Hematopoietic multipotent progenitor cell (in vitro differentiated cells): ENCODE measurements at regions not wholly inside any gene's neighbourhood (a gene's known extent, or its start where the extent isn't known, plus 50 kb on each side); places are given as distances from the start of the nearest gene placed in this dataset.
"Not testable (repeated sequence)": the region's sequence is repeated elsewhere in the genome, so short reads cannot be mapped to it uniquely, and the experiment has no call there.

Experiments used
- DNase-seq, 3 donors: peaks; one replicate each; pipeline ENCODE4 v3.0.0-alpha.2; 2011 to 2015; ENCODE audit warnings: low read depth in 2 of 3, low spot score in 2 of 3

DNA sequence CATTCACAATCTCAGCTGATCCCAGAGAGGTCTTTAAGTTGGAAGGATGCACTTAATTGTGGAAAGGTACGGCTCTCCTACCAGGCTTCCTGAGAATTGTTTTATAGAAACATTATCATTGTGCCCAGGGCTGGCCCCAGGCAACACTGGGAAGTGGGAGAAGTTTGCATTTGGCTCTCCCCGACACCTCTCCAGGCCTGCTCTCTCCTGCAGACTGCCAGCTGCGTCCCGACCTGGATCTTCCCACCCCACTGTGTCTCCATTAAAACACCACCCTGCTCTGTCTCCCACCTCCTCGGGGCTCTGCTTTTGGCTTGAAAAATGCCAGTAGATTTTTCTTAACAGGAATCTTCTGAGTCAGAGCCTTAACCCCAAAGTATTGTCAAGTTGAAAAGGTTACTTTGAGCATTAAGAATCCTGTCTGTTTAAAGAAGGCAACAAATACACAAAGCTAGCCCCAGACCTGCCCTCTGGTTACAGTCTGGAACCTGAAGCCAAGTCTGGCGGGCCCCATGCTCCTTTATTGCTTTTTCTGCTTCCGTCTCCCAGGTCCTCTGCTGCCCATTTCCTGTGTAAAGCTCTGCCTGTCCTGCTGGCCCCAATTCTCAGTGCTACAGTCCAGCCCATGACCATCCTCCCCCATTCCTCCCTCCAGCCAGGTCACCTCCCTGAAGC, 530.2 kb downstream of the SOX6 start:
- DNase-seq: no peak

DNA sequence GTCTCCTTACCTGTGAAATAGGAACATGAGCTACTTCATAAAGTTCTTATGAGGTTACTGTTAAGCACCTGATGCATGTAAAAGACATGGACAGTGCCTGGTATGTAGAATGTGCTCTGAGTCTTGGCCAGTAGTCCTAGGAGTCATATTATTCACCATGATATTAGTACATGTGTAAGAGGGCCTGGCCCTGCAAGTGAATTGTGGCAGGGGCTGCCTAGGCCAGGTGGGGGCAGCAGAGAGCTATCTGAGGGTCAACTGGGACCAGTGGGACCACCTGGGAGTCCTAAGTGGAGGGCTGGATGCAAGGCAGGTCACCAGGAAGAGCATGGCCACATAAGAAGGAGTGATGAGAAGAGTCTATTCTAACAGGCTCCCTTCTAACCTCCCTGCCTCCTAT, 529.5 kb downstream of the SOX6 start:
- DNase-seq: peak in 2 of 3 donors; percentile 22 to 57

DNA sequence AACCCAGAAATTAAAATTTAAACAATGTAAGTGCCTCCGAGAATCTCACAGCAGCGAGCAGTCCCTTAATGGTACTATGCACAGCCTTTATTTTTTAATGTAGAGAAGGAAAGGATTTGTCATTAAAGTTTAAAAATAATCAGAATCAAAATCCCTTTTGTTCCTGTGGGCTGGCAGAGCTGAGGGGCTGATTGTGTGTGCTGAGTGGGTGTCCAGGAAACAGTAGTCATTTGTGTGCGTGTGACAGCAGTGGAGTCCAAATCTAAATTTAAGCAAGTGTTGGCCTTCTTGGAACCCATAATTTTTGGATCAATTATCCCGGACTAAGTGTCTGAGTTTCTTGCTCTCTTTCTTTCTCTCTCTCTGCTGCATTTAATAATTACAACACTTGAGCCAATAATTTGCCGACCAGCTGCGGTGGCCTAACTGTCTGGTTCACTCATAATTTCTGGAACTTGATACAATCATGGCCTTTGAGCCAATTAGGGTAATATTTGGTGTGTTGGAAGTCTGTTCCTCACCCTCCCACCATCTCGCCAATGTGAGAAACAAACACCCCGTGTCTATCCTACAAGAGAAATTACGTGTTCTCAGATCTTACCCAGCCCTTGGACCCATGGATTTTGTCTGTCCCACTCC, 528.0 kb downstream of the SOX6 start:
- DNase-seq: no peak

DNA sequence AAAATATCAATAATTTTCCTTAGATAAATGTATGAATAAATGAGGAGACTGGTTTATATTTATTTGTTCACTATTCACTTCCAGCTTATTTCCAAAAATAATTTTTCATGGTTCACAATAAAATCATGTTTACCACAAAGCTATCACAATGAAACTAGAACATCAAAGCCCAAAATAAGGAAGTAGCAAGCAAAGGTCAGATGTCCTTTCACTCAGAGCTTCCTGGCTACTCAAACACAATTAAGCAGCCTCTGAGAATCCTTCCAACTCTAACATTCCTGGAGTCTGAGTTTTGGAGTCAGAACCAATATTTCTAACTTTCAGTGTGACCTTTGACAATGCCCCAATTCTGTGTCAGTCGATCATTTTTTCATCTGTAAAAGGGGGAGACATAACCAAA, 527.0 kb downstream of the SOX6 start:
- DNase-seq: no peak

DNA sequence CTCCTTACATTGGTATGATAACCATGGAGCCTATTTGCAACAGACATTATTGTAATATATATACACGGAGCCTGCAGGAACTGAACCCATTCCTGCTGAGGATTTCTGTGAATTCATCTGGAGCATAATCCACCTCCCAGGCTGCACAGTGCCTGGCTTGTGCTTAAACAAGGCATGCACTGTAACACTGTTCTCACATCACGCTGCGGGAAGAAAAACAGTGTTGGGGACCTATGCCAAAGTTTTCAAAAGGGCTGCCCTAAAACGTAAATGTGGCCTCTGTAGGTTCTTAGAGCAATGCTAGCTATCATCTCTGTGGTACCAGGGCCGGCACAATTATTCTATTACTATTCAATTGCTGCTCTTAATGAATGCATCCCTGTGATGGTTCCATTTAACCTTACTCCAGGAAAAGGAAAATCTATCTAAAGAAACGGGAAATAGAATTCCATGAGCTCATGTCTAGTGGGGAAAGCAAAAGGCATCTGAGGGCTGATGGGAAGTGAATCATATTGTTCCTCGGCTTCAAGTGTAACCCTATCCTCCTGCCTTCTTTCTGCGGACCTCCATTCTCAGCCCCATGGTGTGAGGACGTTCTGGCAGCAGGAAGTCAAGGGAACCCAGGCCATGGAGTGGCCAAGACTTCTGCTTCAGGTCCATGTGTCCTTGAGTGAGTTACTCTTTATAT, 525.5 kb downstream of the SOX6 start:
- no peak for DNase-seq

DNA sequence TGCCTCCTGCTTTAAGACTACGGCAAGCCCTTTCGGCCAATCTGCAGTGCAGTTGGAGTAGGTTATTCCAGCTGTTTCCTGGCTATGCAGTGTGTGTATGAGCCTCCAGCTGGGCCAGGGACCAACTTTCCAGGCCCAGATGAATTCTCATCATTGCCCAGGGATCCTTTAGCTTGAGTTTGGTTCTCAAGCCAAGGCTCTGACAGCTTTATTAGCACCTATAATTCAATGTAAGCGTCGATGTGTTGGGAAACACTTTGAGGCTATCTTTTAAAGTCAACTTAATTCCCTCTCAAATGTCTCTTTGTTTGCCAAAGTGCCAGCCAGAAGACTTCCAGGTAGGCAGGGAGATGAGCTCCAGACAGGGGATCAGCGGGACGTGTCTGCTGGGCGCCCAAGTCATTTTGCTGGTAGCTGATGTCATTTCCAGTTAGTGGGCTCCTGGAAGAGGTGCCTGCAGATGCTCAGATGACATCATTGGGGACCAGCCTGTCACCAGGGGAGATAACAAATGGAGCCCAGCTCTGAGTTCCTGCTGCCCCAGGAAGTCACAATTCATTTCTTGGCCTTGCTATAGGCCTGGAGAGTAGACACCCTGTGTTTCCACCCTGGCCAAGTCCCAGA, 520.4 kb downstream of the SOX6 start:
- no peak for DNase-seq

DNA sequence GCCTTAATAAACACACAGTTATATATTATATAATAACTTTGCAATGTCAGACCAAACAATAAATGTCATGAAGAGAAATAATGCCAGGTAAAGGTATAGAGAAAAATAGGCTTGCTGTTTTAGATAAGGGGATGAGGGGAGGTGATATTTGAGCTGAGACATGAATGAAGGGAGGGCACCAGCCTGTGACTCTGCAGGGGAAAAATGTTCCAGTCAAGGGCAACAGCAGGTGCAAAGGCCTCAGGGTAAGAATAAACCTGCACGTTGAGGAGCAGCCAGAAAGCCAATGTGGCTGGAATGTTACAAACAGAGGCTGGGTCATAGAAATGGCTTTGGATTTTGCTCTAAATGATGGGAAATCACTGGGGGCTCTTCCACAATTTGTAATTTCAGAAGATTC, 519.6 kb downstream of the SOX6 start:
- DNase-seq: no peak

DNA sequence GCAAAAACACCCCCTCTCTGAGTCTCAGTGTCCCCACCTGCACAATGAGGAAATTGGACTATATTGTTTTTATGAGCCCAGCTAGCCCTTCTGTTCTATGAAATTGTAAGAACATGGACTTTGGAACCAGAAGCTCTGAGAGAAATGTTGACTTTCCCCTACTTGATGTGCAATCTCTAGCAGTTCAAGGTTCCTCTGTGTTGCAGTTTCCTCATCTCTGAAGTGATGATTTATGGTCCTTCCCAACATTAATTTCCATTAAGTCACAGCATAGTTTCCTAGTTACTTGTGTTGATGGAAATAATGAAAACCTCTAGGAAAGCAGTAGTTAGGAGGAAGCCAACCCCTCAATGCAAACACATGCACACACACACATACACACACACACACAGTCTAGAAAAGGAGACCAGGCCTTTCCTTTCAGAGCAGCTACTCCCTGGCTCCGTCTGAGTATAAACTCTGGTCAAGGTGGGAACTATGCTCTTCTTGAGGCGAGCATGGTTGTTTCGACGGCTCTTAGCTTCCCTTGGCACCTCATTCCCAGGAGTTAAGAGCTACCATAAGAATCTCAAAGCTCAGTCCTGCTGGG, 518.4 kb downstream of the SOX6 start:
- peak in 1 of 3 donors; percentile 62 for DNase-seq

DNA sequence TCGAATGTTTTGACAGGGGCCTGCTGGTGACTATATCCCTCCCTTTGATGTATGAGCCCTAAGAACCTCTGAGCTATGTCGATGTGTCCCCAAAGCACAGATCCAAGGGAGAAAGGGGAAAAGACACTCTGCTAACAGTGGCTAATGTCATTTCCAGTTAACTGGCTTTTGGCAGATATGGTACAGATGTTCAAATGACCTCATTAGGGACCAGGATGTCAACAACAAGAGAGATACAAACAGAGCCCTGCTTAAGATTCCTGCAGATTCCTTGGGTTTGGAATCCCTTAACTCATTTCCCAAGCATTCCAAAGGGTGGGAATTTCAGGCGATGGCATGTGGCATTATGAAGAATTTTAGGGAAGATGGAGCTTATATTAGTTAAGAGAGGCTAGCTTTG, 517.3 kb downstream of the SOX6 start:
- no peak for DNase-seq

DNA sequence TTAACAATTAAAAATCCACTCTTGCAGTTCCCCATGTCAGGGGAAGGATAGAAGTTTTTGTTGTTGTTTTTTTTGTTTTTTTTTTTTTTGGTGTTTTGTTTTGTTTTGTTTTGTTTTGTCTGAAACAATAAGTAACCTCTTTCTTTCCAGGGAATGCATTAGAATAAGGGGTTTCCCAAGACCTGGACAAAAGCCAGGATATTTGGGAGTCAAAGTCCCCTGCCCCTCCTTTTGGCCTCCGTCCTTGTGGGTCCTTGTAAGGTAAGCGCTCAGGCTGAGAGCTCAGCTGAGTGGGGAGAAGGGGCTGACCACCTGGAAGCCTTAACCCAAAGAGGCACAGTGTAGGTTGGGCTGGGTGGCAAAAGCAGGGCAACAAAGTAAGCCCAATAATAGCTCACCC, 515.4 kb downstream of the SOX6 start:
- DNase-seq: no peak

DNA sequence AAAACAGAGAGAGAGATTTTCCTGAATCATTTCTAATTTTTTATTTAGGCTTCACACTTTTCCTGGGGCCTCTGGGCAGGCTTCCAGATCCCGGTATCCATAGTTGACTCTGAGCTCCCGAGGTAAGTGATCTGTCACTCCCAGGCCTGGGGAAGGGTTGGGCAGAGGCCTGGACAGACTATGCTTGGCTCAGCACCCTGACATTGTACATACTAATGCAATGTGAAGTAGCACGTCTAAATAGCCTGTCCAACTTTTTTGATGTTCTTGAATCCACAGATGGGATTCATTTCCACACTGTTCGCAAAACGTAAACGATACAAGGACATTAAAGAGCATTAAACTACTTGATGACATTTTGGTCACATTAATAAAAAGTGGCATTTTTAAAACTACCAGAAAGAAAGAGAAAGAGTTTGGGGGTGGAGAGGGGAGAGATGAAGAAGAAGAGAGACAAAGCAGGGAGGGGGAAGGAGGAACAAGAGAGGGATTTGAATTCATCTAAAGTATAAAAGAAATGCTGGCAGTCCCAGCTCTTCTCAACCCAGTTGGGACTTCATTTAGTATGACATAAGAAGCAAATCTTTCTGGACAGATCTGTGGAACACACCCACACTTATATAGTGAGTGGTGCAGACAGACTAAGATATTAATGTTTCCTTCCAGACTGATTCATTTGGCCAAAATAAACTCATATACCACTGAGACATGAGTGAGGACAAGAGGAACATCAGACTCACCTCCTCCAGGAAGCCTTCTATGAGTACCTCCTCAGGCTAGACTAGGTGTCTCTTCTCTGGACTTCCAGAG, 514.2 kb downstream of the SOX6 start:
- no peak for DNase-seq

DNA sequence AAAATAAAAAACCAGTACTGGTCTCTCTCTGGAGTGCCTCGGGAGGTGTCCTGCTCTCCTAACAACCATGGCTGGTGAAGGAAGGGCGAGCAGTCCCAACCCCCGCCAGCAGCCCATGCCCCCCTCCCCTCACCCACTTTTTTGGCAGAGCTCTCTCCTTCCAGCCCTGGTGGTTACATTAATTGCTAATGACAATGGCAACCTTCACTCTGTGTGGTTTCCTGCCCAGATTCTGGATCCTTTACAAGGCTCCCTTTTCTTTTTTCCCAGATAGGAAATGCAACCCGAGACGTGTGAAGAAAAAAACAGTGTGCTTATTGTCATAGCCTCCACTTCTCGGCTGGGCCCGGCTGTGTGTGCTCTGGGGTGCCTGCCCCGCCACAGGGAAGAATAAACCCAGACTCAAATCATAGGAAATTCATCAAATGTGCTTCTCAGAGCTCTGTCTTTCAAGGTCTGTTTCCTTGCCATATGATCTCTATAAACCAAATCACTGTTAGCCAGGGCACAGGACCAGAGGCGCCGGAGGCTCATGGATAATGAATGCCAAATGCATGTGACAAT, 513.0 kb downstream of the SOX6 start:
- no peak for DNase-seq

DNA sequence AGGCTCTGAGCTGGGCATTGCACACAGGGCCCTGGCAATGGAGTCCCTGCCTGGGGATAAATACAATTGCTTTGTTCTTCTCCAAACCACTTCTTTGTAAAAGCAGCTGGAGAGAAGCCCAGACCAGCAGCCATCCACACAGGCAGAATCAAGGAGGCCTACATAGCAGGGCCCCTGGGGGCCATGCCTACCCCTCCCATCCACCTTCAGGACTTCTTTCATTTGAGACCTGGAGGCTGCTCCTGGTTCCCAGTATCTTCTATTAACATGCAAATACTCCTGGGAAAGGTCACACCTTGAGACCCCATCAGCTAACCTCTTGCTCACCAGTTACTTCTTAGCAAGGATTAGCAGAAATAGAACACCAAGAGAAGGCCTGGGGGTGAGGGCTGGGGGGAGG, 511.1 kb downstream of the SOX6 start:
- no peak for DNase-seq

DNA sequence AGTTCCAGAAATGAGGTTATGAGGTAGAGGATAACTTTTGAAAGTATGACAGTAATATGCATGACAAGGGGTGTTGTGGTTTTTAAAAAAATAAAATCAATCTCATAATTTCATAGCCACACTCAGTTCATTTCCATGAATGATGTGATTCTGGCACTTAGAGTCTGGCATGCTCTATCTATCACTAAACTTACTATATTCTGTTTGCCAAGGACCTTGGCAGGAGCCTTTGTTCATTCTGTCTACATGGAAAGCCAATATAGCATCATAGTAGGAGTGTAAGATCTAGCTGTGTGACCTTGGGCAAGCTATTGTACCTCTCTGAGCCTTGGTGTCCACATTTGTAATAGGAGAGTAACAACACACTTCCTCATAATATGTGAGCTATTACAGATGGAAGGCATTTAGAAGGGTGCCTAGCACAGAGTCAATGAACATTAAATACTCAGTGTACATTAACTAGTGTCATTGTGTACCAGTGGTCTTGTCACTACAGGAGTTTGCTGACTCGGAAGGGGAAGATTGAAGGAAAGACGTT, 507.6 kb downstream of the SOX6 start:
- DNase-seq: no peak

DNA sequence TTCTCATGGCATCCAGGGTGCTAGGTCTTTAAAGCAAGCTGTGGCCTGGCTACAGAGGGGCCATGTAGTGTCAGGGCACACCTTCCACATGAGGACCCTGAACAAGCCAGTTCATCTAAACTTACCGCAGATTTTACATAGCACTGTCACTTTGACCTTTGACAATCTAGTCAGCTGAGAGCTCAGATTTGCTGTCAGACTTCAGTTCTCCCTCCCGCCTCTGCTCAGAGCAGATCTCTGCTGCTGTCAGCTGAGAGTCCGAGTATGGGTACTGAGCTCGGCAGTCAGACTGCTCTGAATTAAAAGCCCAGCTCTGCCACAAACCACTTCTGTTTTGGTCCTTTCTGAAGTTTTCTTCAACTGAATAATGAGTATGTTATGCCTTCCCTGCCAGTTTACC, 507.1 kb downstream of the SOX6 start:
- no peak for DNase-seq

DNA sequence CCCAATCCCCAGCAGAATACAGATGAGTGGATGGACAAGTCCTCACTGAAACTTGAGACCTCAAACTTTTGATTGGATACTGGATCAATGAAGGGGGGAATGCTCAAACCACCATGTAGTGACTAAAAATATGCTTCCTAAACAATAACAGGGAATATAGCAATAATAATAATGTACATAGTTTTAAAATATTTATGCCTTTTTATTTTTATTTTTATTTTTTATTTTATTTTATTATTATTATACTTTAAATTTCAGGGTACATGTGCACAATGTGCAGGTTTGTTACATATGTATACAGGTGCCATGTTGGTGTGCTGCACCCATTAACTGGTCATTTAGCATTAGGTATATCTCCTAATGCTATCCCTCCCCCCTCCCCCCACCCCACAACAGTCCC, 506.0 kb downstream of the SOX6 start:
- DNase-seq: not testable (repeated sequence)

DNA sequence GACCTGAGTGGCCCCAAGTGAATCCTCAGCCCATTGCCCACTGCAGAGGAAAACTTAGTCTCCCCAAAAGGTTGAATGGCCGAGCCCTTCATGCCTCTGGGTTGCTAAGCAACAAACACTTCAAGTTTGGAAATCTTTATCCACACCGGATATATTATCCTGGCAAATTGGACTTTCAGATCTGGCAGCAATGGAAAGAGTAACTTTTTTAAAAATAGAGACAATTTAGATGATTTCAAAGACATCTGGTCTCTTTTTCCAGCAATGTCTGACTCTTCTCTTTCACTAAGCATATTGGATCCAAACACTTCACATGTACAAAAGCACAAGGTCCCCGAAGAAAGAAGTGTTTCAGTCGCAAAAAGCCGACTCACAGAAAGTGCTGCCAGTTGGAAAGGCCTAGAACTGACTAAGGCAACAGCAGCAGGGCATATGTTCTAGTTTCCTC, 505.3 kb downstream of the SOX6 start:
- no peak for DNase-seq

DNA sequence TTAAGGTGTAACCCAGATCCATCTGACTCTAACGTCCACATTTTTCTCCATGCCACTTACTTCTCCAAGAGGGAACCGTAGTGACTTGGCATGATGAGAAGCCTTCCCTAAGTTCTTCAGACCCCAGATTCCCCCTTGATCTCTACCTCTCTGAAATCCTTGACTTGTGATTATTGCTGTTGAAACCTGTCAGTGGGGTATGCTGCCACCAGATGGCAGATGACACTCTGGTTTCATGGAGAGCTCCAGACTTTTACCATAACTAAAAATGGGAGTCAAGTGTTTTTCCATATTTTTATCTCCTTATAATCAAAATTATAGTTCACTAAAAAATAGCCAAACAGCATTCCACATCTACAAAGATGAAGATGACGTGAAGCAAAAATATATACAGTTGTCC, 504.2 kb downstream of the SOX6 start:
- DNase-seq: peak in 1 of 3 donors; percentile 22

DNA sequence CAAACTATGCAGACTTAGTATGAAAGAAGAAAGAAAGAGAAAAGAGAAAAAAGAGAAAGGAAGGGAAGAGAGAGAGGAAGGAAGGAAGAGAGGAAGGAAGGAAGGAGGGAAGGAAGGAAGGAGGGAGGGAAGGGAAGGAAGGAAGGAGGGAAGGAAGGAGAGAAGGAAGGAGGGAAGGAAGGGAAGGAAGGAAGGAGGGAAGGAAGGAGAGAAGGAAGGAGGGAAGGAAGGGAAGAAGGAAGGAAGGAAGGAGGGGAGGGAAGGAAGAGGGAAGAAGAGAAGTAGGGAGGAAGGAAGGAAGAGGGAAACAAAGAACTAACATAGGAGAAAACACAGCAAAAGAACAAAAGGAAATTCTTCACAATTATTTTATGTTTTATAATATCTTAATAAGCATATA, 502.1 kb downstream of the SOX6 start:
- DNase-seq: no peak

DNA sequence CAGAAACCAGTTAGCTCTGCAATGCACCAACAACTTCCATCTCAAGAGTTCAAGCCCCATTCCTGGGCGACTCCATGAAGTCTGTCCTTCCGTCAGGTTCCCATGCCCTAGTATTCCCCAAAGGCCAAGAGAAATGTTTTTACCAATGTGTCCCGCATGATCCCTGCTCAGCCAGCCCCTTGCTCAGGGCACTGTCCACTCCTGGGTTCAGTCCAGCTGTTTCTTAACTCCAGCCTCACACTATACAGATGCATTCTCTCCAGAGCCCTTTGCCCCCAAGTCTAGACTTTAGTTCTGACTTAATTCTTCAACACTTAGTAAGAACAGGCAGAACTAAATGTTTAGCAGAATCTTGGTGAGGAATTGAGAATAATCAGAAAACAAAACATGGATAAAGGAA, 497.5 kb downstream of the SOX6 start:
- no peak for DNase-seq
